Neuron (in vitro differentiated cells): ENCODE measurements at regions not wholly inside any gene's neighbourhood (a gene's known extent, or its start where the extent isn't known, plus 50 kb on each side); places are given as distances from the start of the nearest gene placed in this dataset.

ENCODE experiments used
- H2AFZ ChIP-seq: one replicate; pipeline ENCODE4 v1.6.1; 2013; ENCODE audit warnings: low read depth, mild to moderate bottlenecking, inconsistent platforms, low read length, moderate library complexity
- H3K27me3 ChIP-seq: one replicate; pipeline ENCODE4 v1.6.1; 2013; ENCODE audit warnings: low read length; ENCODE audit not compliant: insufficient read depth
- H3K36me3 ChIP-seq: one replicate; pipeline ENCODE4 v1.6.1; 2013; ENCODE audit warnings: low read length; ENCODE audit not compliant: insufficient read depth
- H3K4me1 ChIP-seq: one replicate; pipeline ENCODE4 v1.6.1; 2013; ENCODE audit warnings: low read length; ENCODE audit not compliant: insufficient read depth
- H3K4me3 ChIP-seq: 2 replicates; pipeline ENCODE4 v1.5.1; 2013; ENCODE audit warnings: mild to moderate bottlenecking, low read length, moderate library complexity
- H3K9me3 ChIP-seq: one replicate; pipeline ENCODE4 v1.6.1; 2013; ENCODE audit warnings: low read length

DNA sequence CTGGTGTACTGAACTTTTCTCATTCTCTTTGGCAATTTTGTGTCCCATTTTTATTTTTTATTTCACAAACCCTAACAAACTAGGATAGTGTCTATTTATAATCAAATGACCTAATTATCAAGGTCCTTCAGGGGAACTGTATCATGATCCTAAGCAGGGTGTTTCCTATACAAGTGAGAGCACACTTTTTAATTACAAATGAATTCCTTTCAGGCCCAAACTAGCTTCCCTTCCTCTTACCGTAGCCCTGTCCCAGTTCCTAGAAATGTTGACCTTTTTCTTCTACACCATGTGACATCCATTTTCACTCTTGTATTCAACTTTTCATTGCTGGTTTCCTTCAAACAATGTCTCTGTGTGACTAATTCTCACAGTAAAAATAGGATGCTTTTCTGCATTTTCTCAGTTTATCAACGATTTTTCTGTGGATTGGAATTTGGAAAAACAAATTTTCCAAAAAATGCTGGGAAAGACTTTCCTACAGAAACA, 411.4 kb downstream of the CCDC91 start:
- Histone ChIP-seq H3K27me3 (no peaks in the 10 kb centered on the region), H3K4me3 (no peak overlapping the region), H3K36me3 (no peaks in the 10 kb centered on the region), H3K4me1 (peaks cover 9% of the 10 kb centered on the region), H3K9me3 (no peaks in the 10 kb centered on the region), H2AFZ (no peak overlapping the region)

DNA sequence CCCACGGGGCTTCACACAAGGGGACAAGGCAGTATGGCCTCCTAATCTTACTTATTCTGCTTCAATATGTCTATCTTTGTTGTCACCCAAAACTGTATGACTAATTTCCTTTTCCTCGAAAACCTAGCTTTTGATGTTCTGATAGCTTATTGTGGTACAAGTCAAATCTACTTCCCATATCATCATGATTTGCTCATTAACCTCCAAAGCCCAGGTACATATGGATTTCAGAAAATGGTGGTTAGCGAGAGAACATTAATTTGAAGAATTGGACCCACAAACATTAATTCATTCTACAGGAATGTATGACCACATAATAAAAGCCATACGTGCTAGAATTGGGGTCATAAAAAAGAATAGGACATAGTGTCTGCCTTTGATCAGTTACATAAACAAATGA, 412.5 kb downstream of the CCDC91 start:
- Histone ChIP-seq H3K27me3 (no peaks in the 10 kb centered on the region), H3K36me3 (no peaks in the 10 kb centered on the region), H3K4me1 (peaks cover 9% of the 10 kb centered on the region), H2AFZ (no peak overlapping the region), H3K9me3 (no peaks in the 10 kb centered on the region), H3K4me3 (no peak overlapping the region)

- no peaks in the 10 kb centered on the region for H3K27me3 ChIP-seq
- no peak overlapping the region for H2AFZ ChIP-seq
- no peaks in the 10 kb centered on the region for H3K9me3 ChIP-seq
- no peak overlapping the region for H3K4me3 ChIP-seq
- H3K4me1 ChIP-seq = peaks cover 9% of the 10 kb centered on the region
- H3K36me3 ChIP-seq = no peaks in the 10 kb centered on the region
Measured at GRCh38 chr12:28603239-28603638, 413.0 kb downstream of the CCDC91 start.

GRCh38 chr12:28603801-28604200, 413.5 kb downstream of the CCDC91 start:
- Histone ChIP-seq H3K4me1 (peaks cover 9% of the 10 kb centered on the region), H3K36me3 (no peaks in the 10 kb centered on the region), H2AFZ (no peak overlapping the region), H3K4me3 (no peak overlapping the region), H3K9me3 (no peaks in the 10 kb centered on the region), H3K27me3 (no peaks in the 10 kb centered on the region)

DNA sequence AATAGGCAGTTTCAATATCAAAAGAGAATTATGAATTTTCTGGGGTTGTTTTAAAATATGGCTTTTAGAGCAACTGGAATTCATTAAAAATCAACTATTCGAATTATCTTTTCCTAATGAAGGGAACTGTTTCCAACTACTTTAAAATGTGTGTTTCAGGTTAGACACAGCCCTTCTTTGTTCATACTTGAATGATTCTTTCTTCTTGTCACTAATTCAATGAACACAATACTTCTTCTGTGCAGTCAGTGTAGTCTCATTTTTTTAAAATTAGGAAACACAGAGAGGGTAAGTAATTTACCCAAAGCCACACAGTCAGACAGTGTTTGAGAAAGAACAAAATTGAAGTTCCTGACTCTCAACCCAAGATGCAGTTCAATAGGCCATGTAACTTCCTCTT, 414.0 kb downstream of the CCDC91 start:
- peaks cover 9% of the 10 kb centered on the region for H3K4me1 ChIP-seq
- H3K27me3 ChIP-seq = no peaks in the 10 kb centered on the region
- no peaks in the 10 kb centered on the region for H3K36me3 ChIP-seq
- no peak overlapping the region for H3K4me3 ChIP-seq
- H3K9me3 ChIP-seq = no peaks in the 10 kb centered on the region
- H2AFZ ChIP-seq = no peak overlapping the region

GRCh38 chr12:28606967-28607557, 416.8 kb downstream of the CCDC91 start:
- peaks cover 3% of the 10 kb centered on the region for H3K4me1 ChIP-seq
- no peaks in the 10 kb centered on the region for H3K9me3 ChIP-seq
- no peaks in the 10 kb centered on the region for H3K27me3 ChIP-seq
- H3K4me3 ChIP-seq = no peak overlapping the region
- H3K36me3 ChIP-seq = no peaks in the 10 kb centered on the region
- H2AFZ ChIP-seq = no peak overlapping the region

DNA sequence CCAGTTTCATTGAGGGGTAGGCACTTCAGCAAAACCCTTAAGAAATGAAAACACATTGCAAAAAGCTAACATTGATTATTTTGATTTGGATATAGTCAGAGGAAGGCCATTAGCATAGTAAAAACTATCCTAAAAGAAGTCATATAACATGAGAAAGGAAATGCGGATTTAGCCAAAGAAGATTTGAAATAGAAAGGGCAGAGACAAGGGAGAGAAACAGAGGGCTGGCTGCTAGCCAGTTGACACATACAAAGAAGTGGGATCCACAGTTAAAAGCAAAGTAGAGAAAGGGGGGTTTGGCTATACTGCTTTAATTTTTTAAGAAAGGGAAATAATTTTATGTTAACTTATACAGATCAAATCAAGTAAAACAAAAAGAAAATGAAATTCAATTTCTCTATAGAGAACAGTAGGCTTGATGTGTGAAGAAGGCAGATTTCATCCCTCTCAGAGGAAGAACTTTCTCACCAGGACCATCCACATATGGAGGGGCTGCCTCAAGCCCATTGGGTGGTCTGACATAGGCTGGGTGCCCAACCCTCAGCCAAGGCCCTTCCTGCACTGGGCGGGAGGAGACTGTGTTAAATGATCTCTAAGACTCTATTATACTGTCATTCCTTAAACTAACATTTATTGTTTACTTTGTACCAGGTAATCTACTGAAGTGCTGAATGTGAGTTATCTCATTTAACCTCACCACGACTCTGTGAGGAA, 420.3 kb downstream of the CCDC91 start:
- no peaks in the 10 kb centered on the region for H3K36me3 ChIP-seq
- no peaks in the 10 kb centered on the region for H3K4me1 ChIP-seq
- H2AFZ ChIP-seq = no peak overlapping the region
- H3K4me3 ChIP-seq = no peak overlapping the region
- no peaks in the 10 kb centered on the region for H3K9me3 ChIP-seq
- no peaks in the 10 kb centered on the region for H3K27me3 ChIP-seq

GRCh38 chr12:28611115-28611435, 420.8 kb downstream of the CCDC91 start:
- no peaks in the 10 kb centered on the region for H3K36me3 ChIP-seq

DNA sequence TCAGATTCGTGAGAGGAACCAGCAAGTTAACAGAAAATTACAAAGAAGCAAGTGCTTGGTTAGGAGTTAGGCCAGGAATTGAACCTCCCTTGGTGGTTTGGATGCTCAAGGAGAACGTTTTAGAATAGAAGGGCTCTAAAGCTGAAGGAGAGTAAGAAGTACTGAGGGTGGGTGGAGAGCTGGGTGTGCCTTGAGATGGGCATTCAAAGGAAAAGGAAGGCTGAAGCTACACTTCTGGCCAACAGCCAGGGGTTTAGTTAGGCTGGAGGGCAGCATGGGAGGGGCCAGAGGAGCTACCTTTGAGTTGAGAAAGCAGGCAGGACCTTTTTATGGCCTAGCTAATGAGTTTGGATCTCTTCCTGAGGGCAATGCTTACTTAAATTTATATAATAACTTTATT, 421.2 kb downstream of the CCDC91 start:
- Histone ChIP-seq H3K4me3 (no peak overlapping the region), H3K27me3 (no peaks in the 10 kb centered on the region), H3K36me3 (no peaks in the 10 kb centered on the region), H3K4me1 (no peaks in the 10 kb centered on the region), H2AFZ (no peak overlapping the region), H3K9me3 (no peaks in the 10 kb centered on the region)

More at GRCh38 chr12:28611115-28611435, 420.8 kb downstream of the CCDC91 start:
- H3K9me3 ChIP-seq = no peaks in the 10 kb centered on the region
- no peak overlapping the region for H3K4me3 ChIP-seq
- H3K27me3 ChIP-seq = no peaks in the 10 kb centered on the region
- H2AFZ ChIP-seq = no peak overlapping the region
- H3K4me1 ChIP-seq = no peaks in the 10 kb centered on the region

DNA sequence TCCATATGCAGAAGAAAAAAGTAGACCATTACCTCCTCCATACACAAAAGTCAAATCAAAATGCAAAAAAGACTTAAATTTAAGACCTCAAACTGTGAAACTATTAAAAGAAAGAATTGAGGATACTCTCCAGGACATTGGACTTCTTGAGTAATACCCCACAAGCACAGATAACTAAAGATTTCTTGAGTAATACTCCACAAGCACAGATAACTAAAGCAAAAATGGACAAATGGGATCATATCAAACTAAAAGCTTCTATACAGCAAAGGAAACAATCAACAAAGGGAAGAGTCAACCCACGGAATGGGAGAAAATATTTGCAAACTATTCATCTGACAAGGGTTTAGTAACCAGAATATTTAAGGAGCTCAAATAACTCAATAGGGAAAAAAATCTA, 427.9 kb downstream of the CCDC91 start:
- Histone ChIP-seq H3K36me3 (no peaks in the 10 kb centered on the region), H3K9me3 (no peaks in the 10 kb centered on the region), H3K4me1 (no peaks in the 10 kb centered on the region), H2AFZ (no peak overlapping the region), H3K4me3 (no peak overlapping the region), H3K27me3 (no peaks in the 10 kb centered on the region)

GRCh38 chr12:28618772-28619171, 428.5 kb downstream of the CCDC91 start:
- Histone ChIP-seq H3K4me1 (no peaks in the 10 kb centered on the region), H3K36me3 (no peaks in the 10 kb centered on the region), H2AFZ (no peak overlapping the region), H3K4me3 (no peak overlapping the region), H3K27me3 (no peaks in the 10 kb centered on the region), H3K9me3 (no peaks in the 10 kb centered on the region)

GRCh38 chr12:28620281-28620680, 430.0 kb downstream of the CCDC91 start:
- Histone ChIP-seq H2AFZ (no peak overlapping the region), H3K27me3 (no peaks in the 10 kb centered on the region), H3K4me3 (no peak overlapping the region), H3K9me3 (no peaks in the 10 kb centered on the region), H3K4me1 (no peaks in the 10 kb centered on the region), H3K36me3 (no peaks in the 10 kb centered on the region)

GRCh38 chr12:28622406-28622805, 432.1 kb downstream of the CCDC91 start:
- no peak overlapping the region for H2AFZ ChIP-seq
- no peaks in the 10 kb centered on the region for H3K27me3 ChIP-seq
- H3K9me3 ChIP-seq = no peaks in the 10 kb centered on the region
- H3K36me3 ChIP-seq = no peaks in the 10 kb centered on the region
- no peaks in the 10 kb centered on the region for H3K4me1 ChIP-seq
- no peak overlapping the region for H3K4me3 ChIP-seq

DNA sequence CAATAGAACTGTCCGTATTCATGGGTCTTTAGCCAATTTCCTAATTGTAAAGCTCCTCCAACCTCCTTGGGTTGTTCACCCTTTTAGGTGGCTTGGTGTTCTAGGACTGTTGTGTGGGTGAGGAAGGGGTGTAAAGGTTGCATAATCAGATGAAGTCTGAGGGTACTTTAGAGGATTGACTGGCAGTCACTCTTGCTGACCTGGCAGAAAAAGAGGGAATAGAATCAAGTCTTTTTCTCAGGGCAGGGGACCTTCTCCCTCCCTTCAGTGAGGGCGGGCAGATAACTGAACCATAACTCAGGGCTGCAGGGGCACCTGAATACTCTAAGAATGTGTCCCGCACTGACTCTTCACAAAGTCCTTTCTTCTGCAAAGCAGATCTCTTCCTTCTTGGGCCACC, 436.2 kb downstream of the CCDC91 start:
- no peak overlapping the region for H2AFZ ChIP-seq
- no peak overlapping the region for H3K4me3 ChIP-seq
- no peaks in the 10 kb centered on the region for H3K36me3 ChIP-seq
- H3K27me3 ChIP-seq = no peaks in the 10 kb centered on the region
- H3K4me1 ChIP-seq = no peaks in the 10 kb centered on the region
- no peaks in the 10 kb centered on the region for H3K9me3 ChIP-seq
